ENCODE measurements at regions not wholly inside any gene's neighbourhood (a gene's known extent, or its start where the extent isn't known, plus 50 kb on each side); places are given as distances from the start of the nearest gene placed in this dataset.

GRCh38 chr1:164240081-164240480 is 318.9 kb upstream of the PBX1 start:
- Histone ChIP-seq H3K4me3 (no peak overlapping the region), H3K4me1 (no peaks in the 10 kb centered on the region), H3K27me3 (no peaks in the 10 kb centered on the region), H3K36me3 (no peaks in the 10 kb centered on the region), H3K9me3 (no peaks in the 10 kb centered on the region), H3K27ac (no peak overlapping the region)
- no peak for DNase-seq (ENCODE audit: extremely low spot score in 2 of 2)
- intact Hi-C loops (cut with DNase I) = no loop called here
- TF ChIP-seq CTCF (IDR thresholded peaks at IDR 0.05) = no peak

- no peaks in the 10 kb centered on the region for H3K36me3 ChIP-seq
- TF ChIP-seq POLR2AphosphoS5 (IDR thresholded peaks at IDR 0.05; ENCODE audit: insufficient read depth in 1 of 2, low read depth in 1 of 2) (no peak), POLR2A (IDR thresholded peaks at IDR 0.05) (no peak), CTCF (IDR thresholded peaks at IDR 0.05) (no peak)
- no peak overlapping the region for H3K4me3 ChIP-seq
- H3K27ac ChIP-seq = no peak overlapping the region
- DNase-seq (ENCODE audit: extremely low spot score in 2 of 2) = no peak
- no peaks in the 10 kb centered on the region for H3K4me1 ChIP-seq
- intact Hi-C loops (cut with DNase I) = no loop called here
- H3K27me3 ChIP-seq = no peaks in the 10 kb centered on the region
- H3K9me3 ChIP-seq = peaks cover 6% of the 10 kb centered on the region
Observed at GRCh38 chr1:164250365-164250764, 308.6 kb upstream of the PBX1 start.

GRCh38 chr1:164256456-164256855 is 302.5 kb upstream of the PBX1 start:
- no peak for TF ChIP-seq CTCF (IDR thresholded peaks at IDR 0.05)
- no peak for TF ChIP-seq POLR2A (IDR thresholded peaks at IDR 0.05)
- no peak for TF ChIP-seq POLR2AphosphoS5 (IDR thresholded peaks at IDR 0.05; ENCODE audit: insufficient read depth in 1 of 2, low read depth in 1 of 2)
- no peaks in the 10 kb centered on the region for H3K36me3 ChIP-seq
- H3K9me3 ChIP-seq = no peaks in the 10 kb centered on the region
- no peaks in the 10 kb centered on the region for H3K4me1 ChIP-seq
- no peak overlapping the region for H3K4me3 ChIP-seq
- no peak overlapping the region for H3K27ac ChIP-seq
- intact Hi-C loops (cut with DNase I) = no loop called here
- H3K27me3 ChIP-seq = no peaks in the 10 kb centered on the region
- DNase-seq (ENCODE audit: extremely low spot score in 2 of 2) = no peak

- DNase-seq (ENCODE audit: extremely low spot score in 2 of 2) = no peak
- no peaks in the 10 kb centered on the region for H3K4me1 ChIP-seq
- H3K4me3 ChIP-seq = no peak overlapping the region
- TF ChIP-seq CTCF (IDR thresholded peaks at IDR 0.05) (no peak), POLR2AphosphoS5 (IDR thresholded peaks at IDR 0.05; ENCODE audit: insufficient read depth in 1 of 2, low read depth in 1 of 2) (no peak), POLR2A (IDR thresholded peaks at IDR 0.05) (no peak)
- intact Hi-C loops (cut with DNase I) = no loop called here
- H3K36me3 ChIP-seq = no peaks in the 10 kb centered on the region
- H3K9me3 ChIP-seq = no peaks in the 10 kb centered on the region
- no peaks in the 10 kb centered on the region for H3K27me3 ChIP-seq
- no peak overlapping the region for H3K27ac ChIP-seq
Observed at GRCh38 chr1:164261691-164262240, 297.2 kb upstream of the PBX1 start.

GRCh38 chr1:164263540-164263939 is 295.4 kb upstream of the PBX1 start:
- no peak overlapping the region for H3K27ac ChIP-seq
- no peaks in the 10 kb centered on the region for H3K27me3 ChIP-seq
- H3K4me3 ChIP-seq = no peak overlapping the region
- no peaks in the 10 kb centered on the region for H3K36me3 ChIP-seq
- TF ChIP-seq CTCF (IDR thresholded peaks at IDR 0.05) = no peak
- no peak for TF ChIP-seq POLR2A (IDR thresholded peaks at IDR 0.05)
- no peak for TF ChIP-seq POLR2AphosphoS5 (IDR thresholded peaks at IDR 0.05; ENCODE audit: insufficient read depth in 1 of 2, low read depth in 1 of 2)
- H3K9me3 ChIP-seq = no peaks in the 10 kb centered on the region
- no peaks in the 10 kb centered on the region for H3K4me1 ChIP-seq
- no peak for DNase-seq (ENCODE audit: extremely low spot score in 2 of 2)
- intact Hi-C loops (cut with DNase I) = no loop called here
